ENCODE measurements at regions not wholly inside any gene's neighbourhood (a gene's known extent, or its start where the extent isn't known, plus 50 kb on each side); places are given as distances from the start of the nearest gene placed in this dataset.

DNA sequence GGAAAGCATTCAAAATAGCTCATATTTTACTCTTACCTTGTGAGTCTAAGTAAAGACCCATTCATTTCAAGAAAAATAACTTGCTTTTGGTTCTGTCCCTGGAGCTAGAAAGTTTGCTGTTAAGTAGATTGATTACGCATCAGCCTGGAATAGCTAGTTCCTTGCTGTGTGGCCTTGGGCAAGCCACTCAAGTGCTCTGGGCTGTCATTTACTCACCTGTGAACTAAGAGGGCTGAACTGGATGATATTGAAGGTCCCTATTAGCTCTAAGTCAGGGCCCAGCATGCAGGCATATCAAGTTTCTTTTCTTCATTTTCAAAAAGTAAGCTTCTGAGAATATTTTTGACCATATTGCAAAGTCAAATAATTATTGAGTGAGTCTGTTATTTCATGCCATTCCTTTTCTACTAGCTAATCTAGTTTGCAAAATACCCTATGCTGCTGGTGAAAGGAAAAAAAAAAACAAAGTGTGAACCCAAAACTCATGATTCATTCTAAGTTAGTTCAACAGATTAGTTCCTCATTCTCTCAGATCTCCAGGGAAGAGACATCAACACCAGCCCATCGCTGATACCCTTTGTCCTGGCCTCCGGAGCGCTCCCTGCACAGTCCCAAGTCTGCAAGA, 106.5 kb upstream of the GMDS start:
- WGBS, 2 donors = 88 to 89% methylated on average over 4 of the region's 4 CpGs
- Histone ChIP-seq H3K27ac (no peak overlapping the region), H3K9me3 (no peaks in the 10 kb centered on the region), H3K4me1 (peaks cover 0 to 4% (median 0%) of the 10 kb centered on the region in 4 donors), H3K4me3 (no peak overlapping the region), H3K27me3 (no peaks in the 10 kb centered on the region), H3K36me3 (no peaks in the 10 kb centered on the region)
- DNase-seq (no peak), ATAC-seq (ENCODE audit: low FRiP score in 2 of 2) (peak in 1 of 2 donors; percentile 59)
- no peak for TF ChIP-seq EP300 (IDR thresholded peaks at IDR 0.05)
- no peak for TF ChIP-seq POLR2A (IDR thresholded peaks at IDR 0.05)
- TF ChIP-seq POLR2AphosphoS5 (IDR thresholded peaks at IDR 0.05) = no peak
- TF ChIP-seq, protein P1, sequence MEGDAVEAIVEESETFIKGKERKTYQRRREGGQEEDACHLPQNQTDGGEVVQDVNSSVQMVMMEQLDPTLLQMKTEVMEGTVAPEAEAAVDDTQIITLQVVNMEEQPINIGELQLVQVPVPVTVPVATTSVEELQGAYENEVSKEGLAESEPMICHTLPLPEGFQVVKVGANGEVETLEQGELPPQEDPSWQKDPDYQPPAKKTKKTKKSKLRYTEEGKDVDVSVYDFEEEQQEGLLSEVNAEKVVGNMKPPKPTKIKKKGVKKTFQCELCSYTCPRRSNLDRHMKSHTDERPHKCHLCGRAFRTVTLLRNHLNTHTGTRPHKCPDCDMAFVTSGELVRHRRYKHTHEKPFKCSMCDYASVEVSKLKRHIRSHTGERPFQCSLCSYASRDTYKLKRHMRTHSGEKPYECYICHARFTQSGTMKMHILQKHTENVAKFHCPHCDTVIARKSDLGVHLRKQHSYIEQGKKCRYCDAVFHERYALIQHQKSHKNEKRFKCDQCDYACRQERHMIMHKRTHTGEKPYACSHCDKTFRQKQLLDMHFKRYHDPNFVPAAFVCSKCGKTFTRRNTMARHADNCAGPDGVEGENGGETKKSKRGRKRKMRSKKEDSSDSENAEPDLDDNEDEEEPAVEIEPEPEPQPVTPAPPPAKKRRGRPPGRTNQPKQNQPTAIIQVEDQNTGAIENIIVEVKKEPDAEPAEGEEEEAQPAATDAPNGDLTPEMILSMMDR (IDR thresholded peaks at IDR 0.05) = no peak

DNA sequence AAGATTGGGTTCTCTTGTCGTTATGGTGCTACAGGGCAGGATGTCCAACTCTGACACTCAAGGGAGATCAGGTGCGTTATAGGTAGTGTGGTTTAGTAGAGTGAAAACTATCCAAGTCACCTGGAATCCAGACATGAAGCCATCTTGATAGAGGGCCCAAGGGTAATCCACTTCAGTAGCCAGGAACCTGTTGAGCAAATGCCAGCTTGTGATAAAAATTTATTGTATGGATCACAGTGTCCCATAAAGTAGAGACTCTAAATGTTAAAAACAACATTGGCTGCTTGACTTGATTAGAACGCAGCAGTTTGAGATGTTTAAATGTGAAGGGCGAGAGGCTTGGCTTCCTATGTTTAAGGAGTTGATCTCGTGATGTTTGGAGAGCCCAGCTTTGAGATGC, 105.7 kb upstream of the GMDS start:
- Histone ChIP-seq H3K4me3 (no peak overlapping the region), H3K4me1 (peaks cover 0 to 4% (median 0%) of the 10 kb centered on the region in 4 donors), H3K36me3 (no peaks in the 10 kb centered on the region), H3K9me3 (no peaks in the 10 kb centered on the region), H3K27ac (no peak overlapping the region), H3K27me3 (no peaks in the 10 kb centered on the region)
- TF ChIP-seq, protein P1 (IDR thresholded peaks at IDR 0.05) = no peak
- TF ChIP-seq POLR2AphosphoS5 (IDR thresholded peaks at IDR 0.05) (no peak), POLR2A (IDR thresholded peaks at IDR 0.05) (no peak), EP300 (IDR thresholded peaks at IDR 0.05) (no peak)
- no peak for DNase-seq
- 82 to 96% methylated on average over 5 of the region's 5 CpGs for WGBS, 2 donors
- no peak for ATAC-seq (ENCODE audit: low FRiP score in 2 of 2)

DNA sequence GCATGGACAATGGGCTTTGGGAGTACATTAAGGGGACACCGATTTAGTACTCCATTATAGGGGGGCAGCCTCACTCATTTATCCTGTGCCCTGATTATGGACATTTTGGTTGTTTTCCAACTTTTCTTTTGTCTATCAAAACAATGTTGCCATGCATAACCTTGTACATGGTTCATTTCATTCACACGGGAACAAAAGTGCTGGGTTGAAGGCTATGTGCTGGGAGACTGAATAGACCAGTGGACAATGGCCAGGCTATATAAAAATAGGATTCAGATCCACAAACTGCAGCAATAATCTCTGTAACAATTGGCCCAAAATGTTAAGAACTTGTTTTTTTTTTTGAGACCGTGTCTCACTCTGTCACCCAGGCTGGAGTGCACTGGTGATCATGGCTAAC, 100.7 kb upstream of the GMDS start:
- no peak for ATAC-seq (ENCODE audit: low FRiP score in 2 of 2)
- H3K36me3 ChIP-seq = no peaks in the 10 kb centered on the region
- 89 to 91% methylated on average over 3 of the region's 3 CpGs for WGBS, 2 donors
- no peaks in the 10 kb centered on the region for H3K9me3 ChIP-seq
- TF ChIP-seq EP300 (IDR thresholded peaks at IDR 0.05) (no peak), POLR2AphosphoS5 (IDR thresholded peaks at IDR 0.05) (no peak), POLR2A (IDR thresholded peaks at IDR 0.05) (no peak)
- TF ChIP-seq, protein P1 (IDR thresholded peaks at IDR 0.05) = no peak
- H3K27me3 ChIP-seq = no peaks in the 10 kb centered on the region
- no peaks in the 10 kb centered on the region for H3K4me1 ChIP-seq
- no peak for DNase-seq
- H3K4me3 ChIP-seq = no peak overlapping the region
- H3K27ac ChIP-seq = no peak overlapping the region

DNA sequence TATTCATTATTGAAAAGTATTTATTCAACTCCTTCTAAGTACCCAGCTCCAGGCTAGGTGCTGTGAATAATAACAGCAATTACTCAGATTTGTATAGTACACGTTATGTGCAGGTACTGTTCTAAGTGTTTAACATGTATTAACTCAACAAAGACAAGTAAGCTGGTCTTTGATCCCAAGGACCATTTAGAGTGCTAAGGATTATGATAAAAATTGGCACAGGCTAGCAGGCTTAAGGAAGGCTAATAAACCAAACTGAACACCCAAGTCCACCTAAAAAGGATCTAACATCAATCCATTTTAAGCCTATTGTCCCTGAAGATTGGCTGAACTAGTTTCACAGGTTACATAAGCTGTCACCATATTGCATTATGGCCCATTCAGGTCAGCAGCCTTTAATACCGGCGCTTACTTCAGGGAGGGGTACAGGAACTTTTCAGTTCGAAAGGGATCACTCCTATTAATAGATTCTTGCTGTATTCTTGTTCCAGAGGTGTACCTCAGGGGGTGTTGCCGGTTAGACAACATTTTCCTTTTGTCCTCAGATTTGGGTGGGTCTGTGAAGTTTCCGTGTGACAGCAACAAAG, 99.0 kb upstream of the GMDS start:
- 68 to 76% methylated on average over 6 of the region's 6 CpGs for WGBS, 2 donors
- DNase-seq (no peak), ATAC-seq (ENCODE audit: low FRiP score in 2 of 2) (no peak)
- no peak for TF ChIP-seq POLR2A (IDR thresholded peaks at IDR 0.05)
- no peak for TF ChIP-seq EP300 (IDR thresholded peaks at IDR 0.05)
- TF ChIP-seq POLR2AphosphoS5 (IDR thresholded peaks at IDR 0.05) = no peak
- TF ChIP-seq, protein P1 (IDR thresholded peaks at IDR 0.05) = no peak
- no peaks in the 10 kb centered on the region for H3K4me1 ChIP-seq
- peaks cover 0 to 5% (median 2%) of the 10 kb centered on the region in 4 donors for H3K9me3 ChIP-seq
- H3K27me3 ChIP-seq = no peaks in the 10 kb centered on the region
- H3K36me3 ChIP-seq = no peaks in the 10 kb centered on the region
- H3K27ac ChIP-seq = no peak overlapping the region
- no peak overlapping the region for H3K4me3 ChIP-seq

DNA sequence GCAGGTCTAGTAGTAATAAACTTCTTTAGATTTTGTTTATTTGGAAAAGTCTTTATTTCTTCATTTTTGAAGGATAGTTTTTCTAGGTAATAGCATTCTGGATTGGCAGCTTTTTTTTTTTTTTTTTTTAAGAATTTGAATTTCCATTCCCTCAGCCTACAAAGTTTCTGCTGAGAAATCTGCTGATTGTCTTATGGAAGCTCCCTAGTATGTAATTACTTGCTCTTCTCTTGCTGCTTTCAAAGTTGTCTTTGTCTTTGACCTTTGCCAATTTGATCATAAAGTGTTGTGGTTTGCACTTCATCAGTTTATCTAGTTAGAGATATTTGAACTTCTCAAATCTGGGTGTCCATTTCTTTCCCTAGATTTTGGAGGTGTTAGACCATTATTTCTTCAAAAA, 82.2 kb upstream of the GMDS start:
- H3K36me3 ChIP-seq = no peaks in the 10 kb centered on the region
- no peaks in the 10 kb centered on the region for H3K4me1 ChIP-seq
- no peak for DNase-seq
- H3K27ac ChIP-seq = no peak overlapping the region
- H3K4me3 ChIP-seq = no peak overlapping the region
- no peak for ATAC-seq (ENCODE audit: low FRiP score in 2 of 2)
- TF ChIP-seq, protein P1 (IDR thresholded peaks at IDR 0.05) = no peak
- TF ChIP-seq POLR2AphosphoS5 (IDR thresholded peaks at IDR 0.05) = no peak
- no peak for TF ChIP-seq EP300 (IDR thresholded peaks at IDR 0.05)
- TF ChIP-seq POLR2A (IDR thresholded peaks at IDR 0.05) = no peak
- H3K9me3 ChIP-seq = peaks cover 16 to 48% (median 25%) of the 10 kb centered on the region in 4 donors
- no peaks in the 10 kb centered on the region for H3K27me3 ChIP-seq
